CD8-positive, alpha-beta memory T cell (primary cell): ENCODE measurements at regions not wholly inside any gene's neighbourhood (a gene's known extent, or its start where the extent isn't known, plus 50 kb on each side); places are given as distances from the start of the nearest gene placed in this dataset.

Experiments
- CTCF ChIA-PET: fragments of 350-600 bp; sonication (Branson Sonifier 250); formaldehyde crosslinking; loops from one replicate; lab custom pipeline; 2021; ENCODE audit warnings: antibody characterized with exemption; lab: Charles Lee
- POLR2A ChIA-PET: fragments of 350-600 bp; sonication (Branson Sonifier 250); formaldehyde crosslinking; loops from one replicate; lab custom pipeline; 2021; ENCODE audit warnings: antibody characterized with exemption; lab: Charles Lee
- DNase-seq, 5 donors: peaks; one replicate each; pipeline versions ENCODE4 v3.0.0 to v3.0.0-alpha.2; 2020 to 2022; ENCODE audit warnings: mixed read lengths in 1 of 5
- H3K27ac ChIP-seq: one replicate; pipeline ENCODE4 v1.7.0; 2013; ENCODE audit warnings: low read depth, mild to moderate bottlenecking, low read length, moderate library complexity
- H3K27me3 ChIP-seq: 2 replicates; pipeline ENCODE4 v1.7.0; 2013; ENCODE audit warnings: low read length, mild to moderate bottlenecking; ENCODE audit not compliant: insufficient read depth, poor library complexity, severe bottlenecking
- H3K36me3 ChIP-seq: 2 replicates; pipeline ENCODE4 v1.7.0; 2013; ENCODE audit warnings: mild to moderate bottlenecking, low read length, moderate library complexity; ENCODE audit not compliant: insufficient read depth
- H3K4me1 ChIP-seq: 2 replicates; pipeline ENCODE4 v1.7.0; 2013; ENCODE audit warnings: mild to moderate bottlenecking, low read length, moderate library complexity; ENCODE audit not compliant: insufficient read depth
- H3K4me3 ChIP-seq: 2 replicates; pipeline ENCODE4 v1.7.0; 2013; ENCODE audit warnings: mild to moderate bottlenecking, low read length
- H3K9me3 ChIP-seq: 2 replicates; pipeline ENCODE4 v1.7.0; 2013; ENCODE audit warnings: mild to moderate bottlenecking, low read length
- H3K27ac Mint-ChIP-seq, 8 donors: one replicate each; pipeline ENCODE4 v1.8.0; 2020 to 2021; ENCODE audit warnings: mixed read lengths in 8 of 8, mild to moderate bottlenecking in 6 of 8, inconsistent platforms in 3 of 8, moderate library complexity in 3 of 8
- H3K27me3 Mint-ChIP-seq, 2 donors: one replicate each; pipeline ENCODE4 v1.8.0; 2020 to 2021; ENCODE audit warnings: mixed read lengths in 2 of 2, mild to moderate bottlenecking in 1 of 2, moderate library complexity in 1 of 2
- H3K36me3 Mint-ChIP-seq, 3 donors: one replicate each; pipeline ENCODE4 v1.8.0; 2020 to 2021; ENCODE audit warnings: mixed read lengths in 3 of 3, inconsistent platforms in 1 of 3, mild to moderate bottlenecking in 1 of 3
- H3K4me1 Mint-ChIP-seq, 3 donors: one replicate each; pipeline ENCODE4 v1.8.0; 2020 to 2021; ENCODE audit warnings: mixed read lengths in 3 of 3, inconsistent platforms in 1 of 3, mild to moderate bottlenecking in 1 of 3
- H3K4me3 Mint-ChIP-seq, 7 donors: one replicate each; pipeline ENCODE4 v1.8.0; 2020 to 2021; ENCODE audit warnings: mixed read lengths in 7 of 7, mild to moderate bottlenecking in 6 of 7, moderate library complexity in 4 of 7, inconsistent platforms in 2 of 7
- H3K9me3 Mint-ChIP-seq, 5 donors: one replicate each; pipeline ENCODE4 v1.8.0; 2020 to 2022; ENCODE audit warnings: mixed read lengths in 5 of 5, mild to moderate bottlenecking in 3 of 5, moderate library complexity in 2 of 5, inconsistent platforms in 1 of 5

GRCh38 chr15:89421219-89421618, 75.2 kb downstream of the RHCG start:
- ChIA-PET POLR2A (no interaction called here), CTCF (interaction anchor here (1.3 kb wide), 1 partner anchor 62 kb away, joined by 5 read pairs; no protein-coding TSS in a partner anchor)
- Mint-ChIP-seq H3K27ac (peak overlapping the region in 1 of 8 donors; percentile 38), H3K36me3 (no peaks in the 10 kb centered on the region), H3K27me3 (peaks cover 37 to 67% of the 10 kb centered on the region in 2 donors), H3K4me3 (no peak overlapping the region), H3K9me3 (peaks cover 0 to 2% (median 0%) of the 10 kb centered on the region in 5 donors), H3K4me1 (peaks cover 2 to 3% (median 2%) of the 10 kb centered on the region in 3 donors)
- peaks cover 13% of the 10 kb centered on the region for H3K27me3 ChIP-seq
- no peak overlapping the region for H3K27ac ChIP-seq
- H3K4me3 ChIP-seq: no peak overlapping the region
- H3K4me1 ChIP-seq: peaks cover under 1% of the 10 kb centered on the region
- no peaks in the 10 kb centered on the region for H3K36me3 ChIP-seq
- no peak for DNase-seq
- no peaks in the 10 kb centered on the region for H3K9me3 ChIP-seq

GRCh38 chr15:89419370-89419984, 76.9 kb downstream of the RHCG start:
- peaks cover 0 to 2% (median 0%) of the 10 kb centered on the region in 5 donors for H3K9me3 Mint-ChIP-seq
- Histone ChIP-seq H3K27ac (no peak overlapping the region), H3K27me3 (peaks cover 23% of the 10 kb centered on the region), H3K4me3 (no peak overlapping the region), H3K9me3 (no peaks in the 10 kb centered on the region), H3K4me1 (peaks cover 4% of the 10 kb centered on the region), H3K36me3 (no peaks in the 10 kb centered on the region)
- ChIA-PET CTCF (interaction anchor here (1.5 to 3.4 kb wide), 3 partner anchors 11 to 290 kb away, joined by 3 to 29 read pairs (median 8); no protein-coding TSS in a partner anchor), POLR2A (no interaction called here)
- H3K4me1 Mint-ChIP-seq: peaks cover 5 to 10% (median 6%) of the 10 kb centered on the region in 3 donors
- H3K4me3 Mint-ChIP-seq: no peak overlapping the region
- peaks cover 49 to 77% of the 10 kb centered on the region in 2 donors for H3K27me3 Mint-ChIP-seq
- peak in 1 of 5 donors; percentile 52 for DNase-seq
- no peak overlapping the region for H3K27ac Mint-ChIP-seq
- H3K36me3 Mint-ChIP-seq: no peaks in the 10 kb centered on the region

GRCh38 chr15:89417206-89417725, 79.1 kb downstream of the RHCG start:
- Mint-ChIP-seq H3K36me3 (no peaks in the 10 kb centered on the region), H3K9me3 (peaks cover 0 to 2% (median 0%) of the 10 kb centered on the region in 5 donors), H3K27me3 (peaks cover 69 to 84% of the 10 kb centered on the region in 2 donors), H3K4me3 (no peak overlapping the region), H3K4me1 (peaks cover 6 to 10% (median 7%) of the 10 kb centered on the region in 3 donors), H3K27ac (no peak overlapping the region)
- no peaks in the 10 kb centered on the region for H3K9me3 ChIP-seq
- CTCF ChIA-PET: interaction anchor here (3.4 kb wide), 1 partner anchor 59 kb away, joined by 29 read pairs; no protein-coding TSS in a partner anchor
- H3K36me3 ChIP-seq: no peaks in the 10 kb centered on the region
- POLR2A ChIA-PET: no interaction called here
- no peak overlapping the region for H3K4me3 ChIP-seq
- H3K4me1 ChIP-seq: peaks cover 4% of the 10 kb centered on the region
- no peak for DNase-seq
- H3K27ac ChIP-seq: no peak overlapping the region
- H3K27me3 ChIP-seq: peaks cover 41% of the 10 kb centered on the region

GRCh38 chr15:89416339-89417183, 79.8 kb downstream of the RHCG start:
- no peak overlapping the region for H3K27ac ChIP-seq
- peaks cover 0 to 2% (median 0%) of the 10 kb centered on the region in 5 donors for H3K9me3 Mint-ChIP-seq
- no peak overlapping the region for H3K4me3 ChIP-seq

GRCh38 chr15:89414571-89414970, 79.9 kb upstream of the POLG start:
- H3K36me3 ChIP-seq: no peaks in the 10 kb centered on the region
- H3K27me3 Mint-ChIP-seq: peaks cover 82 to 84% of the 10 kb centered on the region in 2 donors
- H3K4me3 Mint-ChIP-seq: no peak overlapping the region
- H3K9me3 Mint-ChIP-seq: peaks cover 0 to 2% (median 0%) of the 10 kb centered on the region in 5 donors
- peaks cover 15 to 26% (median 19%) of the 10 kb centered on the region in 3 donors for H3K4me1 Mint-ChIP-seq
- no peak overlapping the region for H3K4me3 ChIP-seq
- H3K9me3 ChIP-seq: no peaks in the 10 kb centered on the region
- no peak overlapping the region for H3K27ac Mint-ChIP-seq
- H3K36me3 Mint-ChIP-seq: no peaks in the 10 kb centered on the region
- no peak overlapping the region for H3K27ac ChIP-seq
- ChIA-PET POLR2A (no interaction called here), CTCF (interaction anchor here (2.1 kb wide), 1 partner anchor 56 kb away, joined by 13 read pairs; no protein-coding TSS in a partner anchor)
- H3K4me1 ChIP-seq: peaks cover 16% of the 10 kb centered on the region
- peaks cover 66% of the 10 kb centered on the region for H3K27me3 ChIP-seq
- DNase-seq: no peak

More at GRCh38 chr15:89416339-89417183, 79.8 kb downstream of the RHCG start:
- ChIA-PET POLR2A (no interaction called here), CTCF (interaction anchor here (3.4 kb wide), 1 partner anchor 58 kb away, joined by 29 read pairs; no protein-coding TSS in a partner anchor)
- H3K27ac Mint-ChIP-seq: peak overlapping the region in 1 of 8 donors; percentile 31
- peak; percentile 46 to 74 (median 55) for DNase-seq
- peaks cover 69 to 84% of the 10 kb centered on the region in 2 donors for H3K27me3 Mint-ChIP-seq
- Histone ChIP-seq H3K9me3 (no peaks in the 10 kb centered on the region), H3K27me3 (peaks cover 48% of the 10 kb centered on the region), H3K4me1 (peaks cover 9% of the 10 kb centered on the region), H3K36me3 (no peaks in the 10 kb centered on the region)
- H3K4me1 Mint-ChIP-seq: peaks cover 9 to 11% (median 11%) of the 10 kb centered on the region in 3 donors
- no peaks in the 10 kb centered on the region for H3K36me3 Mint-ChIP-seq
- H3K4me3 Mint-ChIP-seq: peak overlapping the region in 2 of 7 donors; percentile 31 to 39

- Mint-ChIP-seq H3K36me3 (no peaks in the 10 kb centered on the region), H3K27ac (no peak overlapping the region), H3K27me3 (peaks cover 82 to 88% of the 10 kb centered on the region in 2 donors), H3K9me3 (peaks cover 0 to 2% (median 0%) of the 10 kb centered on the region in 5 donors), H3K4me1 (peaks cover 18 to 33% (median 26%) of the 10 kb centered on the region in 3 donors), H3K4me3 (no peak overlapping the region)
- Histone ChIP-seq H3K9me3 (no peaks in the 10 kb centered on the region), H3K4me3 (no peak overlapping the region), H3K4me1 (peaks cover 23% of the 10 kb centered on the region), H3K36me3 (no peaks in the 10 kb centered on the region), H3K27me3 (peaks cover 69% of the 10 kb centered on the region), H3K27ac (no peak overlapping the region)
- DNase-seq: no peak
- CTCF ChIA-PET: interaction anchor here (2.1 kb wide), 1 partner anchor 55 kb away, joined by 13 read pairs; no protein-coding TSS in a partner anchor
- POLR2A ChIA-PET: no interaction called here
Measured at GRCh38 chr15:89413877-89414276, 79.3 kb upstream of the POLG start.

- Histone ChIP-seq H3K9me3 (no peaks in the 10 kb centered on the region), H3K4me3 (no peak overlapping the region), H3K27ac (no peak overlapping the region), H3K27me3 (peaks cover 72% of the 10 kb centered on the region), H3K36me3 (no peaks in the 10 kb centered on the region), H3K4me1 (peaks cover 29% of the 10 kb centered on the region)
- Mint-ChIP-seq H3K36me3 (no peaks in the 10 kb centered on the region), H3K27ac (no peak overlapping the region), H3K9me3 (no peaks in the 10 kb centered on the region), H3K4me1 (peaks cover 24 to 42% (median 35%) of the 10 kb centered on the region in 3 donors), H3K4me3 (no peak overlapping the region), H3K27me3 (peaks cover 84 to 92% of the 10 kb centered on the region in 2 donors)
- no peak for DNase-seq
- ChIA-PET CTCF (no interaction called here), POLR2A (no interaction called here)
Measured at GRCh38 chr15:89412905-89413411, 78.3 kb upstream of the POLG start.
